Suppressor macrophage treated with lipopolysaccharide for 1 hour (primary cell): ENCODE measurements at regions not wholly inside any gene's neighbourhood (a gene's known extent, or its start where the extent isn't known, plus 50 kb on each side); places are given as distances from the start of the nearest gene placed in this dataset.
"Not testable (repeated sequence)": the region's sequence is repeated elsewhere in the genome, so short reads cannot be mapped to it uniquely, and the experiment has no call there.

Source experiments
- DNase-seq, 3 donors: peaks; one replicate each; pipeline ENCODE4 v3.0.0-alpha.2; 2020 to 2022

DNA sequence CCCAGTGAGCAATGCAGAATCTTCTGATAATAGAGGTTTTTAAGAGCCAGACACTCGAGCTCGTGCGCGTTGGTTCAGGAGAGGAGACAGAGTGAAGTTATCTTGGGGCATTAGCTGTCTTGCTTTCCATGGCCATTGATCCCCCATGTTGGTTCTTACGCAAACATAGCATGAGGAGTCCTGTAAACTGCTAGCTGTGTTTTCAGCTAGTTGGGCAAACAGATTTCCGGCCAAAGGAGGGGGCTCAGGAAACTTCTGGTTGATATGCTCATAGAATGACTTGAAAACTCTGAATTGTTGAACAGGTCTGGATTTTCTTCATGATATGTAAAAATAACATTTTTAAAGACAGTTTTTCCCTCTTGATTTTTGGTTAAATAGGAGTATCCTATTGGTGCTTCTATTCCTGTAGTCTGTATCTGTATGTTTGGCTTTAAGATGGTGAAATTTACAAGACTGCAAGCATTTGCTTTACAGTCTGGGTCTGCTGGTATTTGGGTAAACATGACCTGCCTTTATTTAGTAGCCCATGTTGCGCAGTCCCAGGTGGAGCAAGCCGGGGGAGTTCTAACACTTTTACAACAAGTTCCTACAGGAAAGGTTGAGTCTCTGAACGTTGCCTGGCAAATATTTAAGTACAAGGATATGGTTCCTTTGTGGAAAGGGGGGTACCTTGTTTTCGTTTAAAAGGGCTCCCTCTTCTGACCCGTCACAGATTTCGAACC is 218.4 kb upstream of the KCND2 start:
- DNase-seq, result no peak

DNA sequence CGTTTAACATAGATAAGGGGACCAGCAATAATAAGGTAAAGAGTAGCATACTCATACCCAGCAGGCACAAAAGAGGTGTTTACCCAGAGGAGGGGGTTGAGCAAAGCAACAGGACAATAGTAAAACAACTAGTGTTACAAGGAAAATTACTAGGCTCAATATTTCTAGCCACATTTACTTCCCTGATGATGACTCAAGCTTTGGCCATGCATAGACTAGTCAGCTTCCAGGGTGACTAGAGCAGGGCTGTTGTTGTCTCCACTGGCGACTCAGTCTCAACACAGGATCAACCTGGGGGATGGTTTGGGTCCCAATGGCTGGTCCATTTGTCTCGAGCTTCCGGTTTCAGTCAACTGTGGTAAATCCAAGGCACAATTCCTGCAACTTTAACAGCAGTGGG is 217.7 kb upstream of the KCND2 start:
- DNase-seq, result no peak

DNA sequence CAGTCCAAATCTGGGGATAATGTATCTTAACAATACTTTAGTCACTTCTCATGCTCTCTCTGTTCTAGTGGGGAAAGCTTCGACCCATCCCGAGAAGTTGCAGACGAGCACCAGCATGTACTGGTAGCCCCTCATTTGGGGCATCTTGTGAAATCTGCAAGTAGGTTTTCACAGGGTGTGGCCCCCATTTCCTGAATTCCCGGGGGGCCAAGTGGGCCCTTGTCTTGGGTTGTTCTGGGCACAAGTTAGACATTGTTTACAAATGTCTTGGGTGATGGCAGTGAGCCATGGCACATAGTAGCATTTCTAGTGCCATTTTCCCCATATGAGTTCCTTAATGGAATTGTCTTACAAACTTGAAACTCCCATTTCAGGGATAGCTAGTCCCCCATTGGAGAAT is 216.7 kb upstream of the KCND2 start:
- no peak for DNase-seq

DNA sequence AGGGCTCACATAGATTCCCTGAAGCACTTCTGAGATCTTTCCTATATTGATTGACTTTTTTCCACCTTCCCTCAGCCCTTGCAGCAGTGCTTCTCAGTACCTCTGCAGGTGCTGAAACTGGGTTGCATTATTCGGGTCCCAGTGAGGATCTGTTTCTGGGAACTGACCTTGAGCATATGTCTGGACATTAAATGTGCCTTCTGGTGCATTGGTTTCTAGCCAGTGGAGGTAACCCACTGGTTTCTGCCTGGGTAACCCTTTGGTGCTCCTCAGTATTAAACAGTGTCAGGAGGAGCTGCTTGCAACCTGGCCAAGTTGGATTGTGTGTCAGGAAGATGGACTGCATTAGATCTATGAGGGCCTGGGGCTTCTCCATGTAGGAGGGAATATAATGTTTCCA is 213.3 kb upstream of the KCND2 start:
- no peak for DNase-seq

DNA sequence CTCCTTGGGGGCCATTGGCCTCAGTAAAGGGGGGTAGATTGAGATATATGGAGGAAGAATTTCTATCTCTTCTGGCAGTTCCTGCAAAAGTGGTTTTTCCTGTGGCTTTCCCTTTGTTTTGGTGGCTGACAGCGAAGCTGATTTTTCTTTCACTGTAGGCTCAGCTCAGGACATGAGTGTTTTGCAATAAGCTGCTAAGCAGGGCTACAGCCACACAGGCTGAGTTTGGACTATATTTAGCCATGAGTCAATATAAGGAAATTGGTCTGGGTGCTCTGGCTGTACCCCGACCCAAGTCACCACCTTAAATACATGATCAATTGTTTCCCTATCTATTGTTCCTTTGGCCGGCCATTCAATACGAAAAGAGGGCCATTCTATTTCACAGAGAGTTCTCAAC is 212.7 kb upstream of the KCND2 start:
- DNase-seq, result no peak

DNA sequence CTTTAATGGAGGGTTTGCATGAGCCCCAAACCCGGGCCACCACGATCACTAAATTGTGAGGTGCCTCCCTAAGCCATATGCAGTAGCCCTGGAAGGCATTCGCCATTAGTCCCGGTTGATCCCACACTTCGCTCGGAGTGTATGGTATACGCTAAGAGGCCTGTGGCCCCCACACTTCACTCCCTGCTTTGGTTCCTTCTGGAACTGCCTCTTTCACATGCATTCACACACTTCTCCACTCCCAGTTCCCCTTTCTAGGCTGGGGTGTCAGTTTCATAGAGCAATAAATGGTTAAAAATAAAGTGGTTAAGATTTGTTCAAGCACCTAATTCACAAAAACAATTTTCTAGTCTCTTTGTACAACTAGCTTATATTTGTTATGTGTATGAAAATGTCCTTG is 212.1 kb upstream of the KCND2 start:
- DNase-seq, result no peak

DNA sequence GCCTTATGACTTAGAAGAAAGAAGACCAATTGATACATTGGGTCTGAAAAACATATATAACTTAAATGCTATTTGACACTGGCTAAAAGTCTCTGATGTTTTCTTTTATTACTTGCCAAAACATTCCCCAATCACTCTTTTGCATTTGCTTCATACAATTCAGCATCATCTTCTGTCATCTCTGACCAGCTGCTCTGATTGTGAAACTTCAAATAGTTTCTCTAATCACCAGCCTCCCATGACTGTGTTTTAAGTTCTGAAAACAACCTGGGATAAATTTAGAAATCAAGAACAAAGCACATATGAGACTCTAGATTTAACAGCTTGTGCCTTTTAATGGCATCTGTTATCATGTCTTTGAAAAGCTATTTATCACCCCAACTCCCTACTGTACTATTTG is 208.4 kb upstream of the KCND2 start:
- DNase-seq, result peak in 2 of 3 donors; percentile 3 to 19

DNA sequence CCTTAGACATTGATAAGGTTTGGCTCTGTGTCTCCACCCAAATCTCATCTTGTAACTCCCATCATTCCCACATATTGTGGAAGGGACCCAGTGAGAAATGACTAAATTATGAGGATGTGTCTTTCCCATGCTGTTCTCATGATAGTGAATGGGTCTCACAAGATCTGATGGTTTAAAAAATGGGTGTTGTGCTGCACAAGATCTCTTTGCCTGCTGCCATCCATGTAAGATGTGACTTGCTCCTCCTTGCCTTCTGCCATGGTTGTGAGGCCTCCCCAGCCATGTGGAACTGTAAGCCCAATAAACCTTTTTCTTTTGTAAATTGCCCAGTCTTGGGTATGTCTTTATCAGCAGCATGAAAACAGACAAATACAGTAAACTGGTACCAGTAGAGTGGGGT is 206.1 kb upstream of the KCND2 start:
- DNase-seq, result not testable (repeated sequence)

DNA sequence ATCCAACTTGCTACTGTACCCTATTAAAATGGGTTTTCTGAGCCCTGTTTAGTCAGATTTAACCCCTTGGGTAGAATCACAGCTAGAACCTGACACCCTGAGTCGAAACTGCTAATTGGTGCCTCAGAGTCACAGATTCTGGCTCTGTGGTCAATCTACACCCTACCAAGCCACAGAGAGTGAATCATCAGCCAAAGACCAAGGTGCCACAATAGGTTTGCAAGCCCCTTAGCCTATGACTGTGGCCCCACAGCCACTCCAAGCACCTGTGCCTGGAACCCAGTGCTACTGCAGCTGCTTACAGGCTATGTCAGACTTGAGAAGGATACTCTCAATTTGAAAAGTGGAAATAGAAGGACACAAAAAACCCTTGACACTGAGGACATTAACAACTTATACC is 202.8 kb upstream of the KCND2 start:
- DNase-seq, result no peak

DNA sequence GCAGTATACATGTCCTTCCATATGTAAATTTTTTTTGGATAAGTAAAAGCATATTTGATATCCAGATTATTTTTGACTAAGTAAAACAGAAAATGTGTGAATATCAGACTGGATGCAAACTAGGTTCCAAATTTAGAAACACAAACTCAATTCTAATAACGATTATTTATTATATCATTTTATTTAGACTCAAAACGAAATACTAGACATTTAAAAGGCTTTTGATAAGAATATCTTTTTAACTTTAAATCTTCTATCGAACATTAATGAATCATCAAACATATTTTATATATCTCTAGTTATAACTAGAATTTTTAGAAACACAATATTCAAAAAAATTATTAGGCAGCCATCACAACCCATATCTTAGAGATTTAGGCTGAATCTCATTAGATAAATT is 195.2 kb upstream of the KCND2 start:
- DNase-seq, result no peak

DNA sequence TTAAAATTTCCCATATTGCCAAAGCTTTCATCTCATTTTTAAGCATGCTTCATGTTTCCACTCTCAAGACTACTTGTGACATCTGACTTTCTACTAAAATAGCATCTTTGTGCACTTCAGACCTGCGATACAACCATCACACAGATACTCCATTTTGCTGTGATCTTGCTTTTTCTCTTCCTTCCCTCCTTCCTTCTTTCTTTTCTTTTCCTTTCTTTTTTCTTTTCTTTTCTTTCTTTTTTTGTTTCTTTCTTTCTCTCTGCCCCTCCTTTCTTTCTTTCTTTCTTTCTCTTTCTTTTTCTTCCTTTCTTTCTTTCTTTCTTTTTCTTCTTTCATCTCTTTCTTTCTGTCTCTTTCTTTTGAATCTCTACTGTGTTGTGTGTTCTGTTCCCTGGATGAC is 194.0 kb upstream of the KCND2 start:
- no peak for DNase-seq

DNA sequence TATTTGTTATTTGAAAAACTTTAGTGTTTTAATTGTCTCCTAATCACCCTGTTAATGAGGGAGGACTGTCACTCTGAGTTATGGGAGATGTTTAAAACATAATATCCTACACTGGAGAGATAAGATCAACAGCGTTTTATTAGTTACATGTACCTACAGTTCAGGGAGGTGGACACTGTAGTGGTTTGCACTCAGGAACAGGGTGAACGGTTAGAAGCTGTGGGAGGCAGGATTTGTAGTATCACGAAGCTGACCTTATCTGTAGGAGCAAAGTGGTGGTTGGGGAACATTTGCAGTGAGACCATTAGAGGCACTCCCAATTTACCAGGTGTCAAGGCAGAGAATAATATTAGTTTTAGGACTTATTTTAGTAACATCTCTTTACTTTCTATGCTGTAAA is 193.3 kb upstream of the KCND2 start:
- DNase-seq, result no peak

DNA sequence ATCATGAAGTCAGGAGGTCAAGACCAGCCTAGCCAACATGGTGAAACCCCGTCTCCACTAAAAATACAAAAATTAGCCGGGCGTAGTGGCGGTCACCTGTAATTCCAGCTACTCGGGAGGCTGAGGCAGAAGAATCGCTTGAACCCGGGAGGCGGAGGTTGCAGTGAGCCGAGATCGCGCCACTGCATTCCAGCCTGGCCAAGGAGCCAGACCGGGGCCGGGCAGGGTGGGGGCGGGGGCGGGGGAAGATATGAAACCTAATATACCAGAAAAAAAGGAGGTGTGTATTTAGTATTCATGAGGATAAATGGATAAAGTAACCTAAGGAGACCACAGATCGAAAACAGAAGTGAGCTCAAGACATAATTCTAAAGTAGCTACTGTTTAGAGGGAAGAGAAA is 186.5 kb upstream of the KCND2 start:
- not testable (repeated sequence) for DNase-seq

DNA sequence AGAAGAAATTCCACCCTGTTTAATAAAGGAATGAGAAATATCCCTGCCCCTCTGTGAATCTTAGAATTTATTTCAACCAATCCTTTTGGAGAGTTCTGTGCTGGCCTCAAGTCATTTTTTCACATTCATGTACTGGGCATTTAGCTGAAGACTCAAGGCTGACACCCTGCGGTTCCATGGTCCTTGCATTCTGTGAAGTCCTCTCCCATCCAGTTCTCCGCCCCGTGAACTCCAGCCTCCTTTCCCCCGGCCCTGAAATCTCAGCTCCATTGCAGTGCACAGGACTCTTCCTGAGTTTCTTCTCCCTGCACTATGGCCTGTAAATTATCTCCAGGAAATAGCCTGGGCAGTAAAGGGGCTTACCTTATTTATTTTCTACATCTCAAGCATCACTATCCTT is 183.0 kb upstream of the KCND2 start:
- DNase-seq, result no peak

DNA sequence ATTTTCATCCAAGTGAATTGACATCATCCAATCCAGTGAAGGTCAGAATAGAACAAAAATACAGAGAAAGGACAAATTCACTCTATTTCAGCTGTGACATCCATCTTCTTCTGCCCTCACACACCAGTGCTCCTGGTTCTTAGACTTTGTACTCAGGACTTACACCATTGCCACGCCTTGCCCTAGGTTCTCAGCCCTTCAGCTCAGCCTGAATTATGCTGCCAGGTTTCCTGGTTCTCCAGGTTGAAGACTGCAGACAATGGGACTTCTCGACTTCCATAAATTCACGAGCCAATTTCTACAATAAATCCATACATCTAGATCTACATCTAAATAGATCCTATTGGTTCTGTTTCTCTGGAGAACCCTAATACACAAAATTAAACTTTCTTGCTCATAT is 181.2 kb upstream of the KCND2 start:
- no peak for DNase-seq

DNA sequence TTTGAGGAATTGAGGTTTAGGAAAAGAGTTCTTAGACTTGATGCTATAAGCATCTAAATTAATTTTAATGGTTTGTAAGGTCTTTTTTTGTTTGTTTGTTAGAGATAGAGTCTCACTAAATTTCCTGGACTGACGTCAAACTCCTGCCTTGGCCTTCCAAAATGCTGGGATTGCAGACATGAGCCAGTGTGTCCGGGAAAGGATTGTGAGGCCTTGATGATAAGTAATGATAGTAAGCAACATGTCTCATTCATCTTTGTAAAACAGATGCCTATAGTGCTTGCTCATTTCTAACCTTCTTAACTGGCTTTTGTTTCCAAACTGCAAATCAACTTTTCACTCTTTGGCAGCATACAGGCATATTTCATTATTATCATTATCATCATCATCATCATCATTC is 176.0 kb upstream of the KCND2 start:
- no peak for DNase-seq

DNA sequence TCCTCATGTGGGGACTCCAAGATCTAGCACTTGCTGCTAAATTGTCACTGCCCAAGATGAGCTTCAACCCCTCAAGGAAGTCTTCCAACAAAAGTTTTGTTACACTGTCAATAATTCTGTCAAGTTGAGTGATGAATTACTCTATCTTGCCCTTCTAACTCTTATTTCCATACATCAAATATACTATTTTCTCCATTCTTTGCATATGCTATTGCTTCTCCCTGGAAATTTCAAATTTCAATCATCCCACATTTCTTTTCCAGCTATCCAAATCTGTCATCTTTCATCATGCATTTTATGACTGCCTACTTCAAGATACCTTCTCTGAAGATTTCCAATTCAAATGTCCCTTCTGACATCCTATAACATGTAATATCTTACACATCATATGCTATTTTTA is 175.2 kb upstream of the KCND2 start:
- DNase-seq, result no peak

DNA sequence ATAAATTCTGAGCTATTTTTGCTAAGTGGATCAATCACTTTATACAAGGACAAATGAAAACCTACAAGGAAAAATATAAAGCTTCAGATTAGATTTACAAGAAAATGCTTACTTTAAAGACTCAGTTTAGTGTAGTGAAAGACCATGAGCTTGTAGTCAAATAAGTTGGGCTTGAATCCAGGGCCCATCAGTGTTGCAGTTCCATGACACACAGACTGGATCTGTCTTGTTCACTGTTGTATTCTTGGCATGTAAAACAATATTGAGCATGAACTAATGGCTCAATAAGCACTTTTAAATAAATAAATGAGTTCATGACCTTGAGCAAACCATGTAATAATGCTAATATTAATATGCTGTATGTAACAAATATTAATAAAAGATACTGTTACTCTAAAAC is 164.6 kb upstream of the KCND2 start:
- no peak for DNase-seq

DNA sequence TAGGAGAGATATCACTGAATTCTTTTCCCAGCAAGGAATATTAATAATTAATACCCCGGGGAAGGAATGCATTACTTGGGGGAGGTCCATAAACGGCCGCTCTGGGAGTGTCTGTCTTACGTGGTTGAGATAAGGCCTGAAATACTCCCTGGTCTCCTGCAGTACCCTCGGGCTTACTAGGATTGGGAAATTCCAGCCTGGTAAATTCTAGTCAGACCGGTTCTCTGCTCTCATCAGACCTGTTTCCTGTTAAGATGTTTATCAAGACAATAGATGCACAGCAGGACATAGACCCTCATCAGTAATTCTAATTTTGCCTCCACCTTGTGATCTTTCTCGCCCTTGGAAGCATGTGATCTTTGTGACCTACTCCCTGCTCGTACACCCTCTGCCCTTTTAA is 162.8 kb upstream of the KCND2 start:
- DNase-seq, result no peak

DNA sequence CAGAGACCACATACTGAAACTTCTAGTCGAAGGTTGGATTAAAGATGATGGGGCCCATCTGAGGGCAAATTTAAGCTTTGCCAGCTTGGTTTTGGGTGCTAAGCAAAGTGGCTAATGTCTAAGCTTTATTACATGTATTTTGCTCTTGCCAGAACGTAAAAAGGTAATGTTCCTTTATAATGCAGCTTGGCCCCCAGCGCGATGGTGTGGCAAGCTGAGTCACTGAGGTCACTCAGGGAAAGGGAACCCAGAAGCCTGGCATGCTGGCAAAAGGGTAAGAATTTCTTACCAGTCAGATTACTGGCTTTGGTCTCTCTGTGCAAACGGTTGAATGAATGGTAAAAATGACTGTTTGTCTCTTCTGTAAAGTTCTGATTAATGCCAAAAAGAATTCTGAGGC is 158.3 kb upstream of the KCND2 start:
- no peak for DNase-seq

DNA sequence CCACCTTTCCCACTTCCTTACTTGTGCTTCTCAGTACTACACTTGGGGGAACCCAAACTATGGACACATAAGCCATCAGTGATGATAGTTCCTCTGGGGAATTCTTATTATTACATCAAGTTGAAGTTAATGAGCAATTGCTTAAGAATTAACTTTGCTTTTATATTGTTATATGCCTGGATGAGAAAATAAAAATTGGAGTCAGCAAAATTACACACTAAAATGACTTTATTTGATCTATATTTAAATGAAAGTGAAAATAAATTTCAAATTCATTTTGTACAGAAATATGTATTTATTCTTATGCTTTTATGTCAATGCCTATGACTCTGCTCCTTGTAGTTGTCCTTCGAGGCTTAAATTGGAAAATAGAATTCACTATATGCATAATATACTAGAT is 149.4 kb upstream of the KCND2 start:
- DNase-seq, result no peak

DNA sequence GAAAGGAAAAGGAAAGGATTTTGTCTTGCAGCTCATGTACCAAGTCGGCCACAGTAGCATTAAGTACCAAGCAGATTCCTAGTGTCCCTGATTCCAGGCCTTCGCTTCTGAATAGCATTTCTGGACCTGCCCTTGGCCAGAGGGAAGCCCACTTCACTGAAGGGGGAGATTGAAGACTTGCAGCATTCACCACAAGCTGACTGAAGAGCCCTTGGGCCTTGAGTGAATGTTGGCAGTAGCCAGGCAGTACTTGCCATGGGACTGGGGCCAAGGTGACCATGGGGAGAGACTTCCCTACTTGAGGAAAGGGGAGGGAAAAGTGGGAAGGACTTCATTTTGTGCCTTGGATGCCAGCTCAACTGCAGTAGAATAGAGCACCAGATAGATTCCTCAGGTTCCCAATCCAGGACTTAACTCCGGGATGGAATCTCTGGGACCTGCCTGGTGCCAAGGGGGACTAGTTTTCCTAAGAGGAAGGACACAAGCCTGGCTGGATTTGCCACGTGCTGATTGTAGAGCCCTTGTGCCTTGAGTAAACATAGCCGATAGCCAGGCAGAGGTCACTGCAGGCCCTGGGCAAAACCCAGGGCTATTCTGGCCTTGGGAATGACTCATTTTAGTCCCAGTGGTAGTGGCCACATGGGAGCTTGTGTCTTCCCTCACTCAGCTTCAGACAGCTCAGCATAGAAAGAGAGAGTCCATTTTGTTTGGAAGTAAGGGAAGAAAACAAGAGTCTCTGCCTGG is 141.7 kb upstream of the KCND2 start:
- no peak for DNase-seq

DNA sequence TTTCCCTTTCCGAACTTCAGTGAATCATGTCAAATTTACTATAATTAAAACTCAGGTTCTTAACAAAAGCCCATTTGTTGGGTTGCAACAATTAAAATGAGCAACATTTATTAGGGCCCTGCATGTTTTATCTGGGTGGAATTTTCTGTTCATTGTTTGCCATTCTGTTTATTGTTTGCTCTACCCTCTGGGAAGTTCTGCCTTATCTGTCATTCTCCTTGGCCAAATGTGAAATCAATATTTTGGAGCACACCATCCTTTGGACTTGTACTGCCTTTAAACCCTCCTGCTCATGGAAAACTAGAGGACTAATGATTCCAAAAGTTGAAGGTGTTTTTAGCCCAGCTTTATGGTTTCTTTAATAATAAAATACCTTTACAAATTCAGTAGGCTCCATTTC is 134.5 kb upstream of the KCND2 start:
- no peak for DNase-seq

DNA sequence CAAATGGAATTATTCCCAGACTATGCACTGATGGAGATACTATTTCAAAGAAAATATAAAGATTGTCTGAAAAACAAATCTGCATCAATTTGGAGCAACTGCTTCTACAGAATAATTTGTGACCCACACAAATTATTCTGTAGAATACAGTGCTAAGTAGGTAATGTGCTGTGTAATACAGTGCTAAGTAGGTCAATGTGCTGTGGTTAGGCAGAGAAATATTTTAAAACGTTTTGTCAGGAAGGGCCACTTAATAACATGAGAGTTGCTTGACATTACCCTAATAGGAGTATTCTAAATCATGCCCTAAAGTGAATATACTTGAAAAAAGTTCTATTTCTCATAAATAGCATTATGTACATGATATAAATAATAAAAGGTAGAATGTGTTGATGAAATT is 116.5 kb upstream of the KCND2 start:
- no peak for DNase-seq

DNA sequence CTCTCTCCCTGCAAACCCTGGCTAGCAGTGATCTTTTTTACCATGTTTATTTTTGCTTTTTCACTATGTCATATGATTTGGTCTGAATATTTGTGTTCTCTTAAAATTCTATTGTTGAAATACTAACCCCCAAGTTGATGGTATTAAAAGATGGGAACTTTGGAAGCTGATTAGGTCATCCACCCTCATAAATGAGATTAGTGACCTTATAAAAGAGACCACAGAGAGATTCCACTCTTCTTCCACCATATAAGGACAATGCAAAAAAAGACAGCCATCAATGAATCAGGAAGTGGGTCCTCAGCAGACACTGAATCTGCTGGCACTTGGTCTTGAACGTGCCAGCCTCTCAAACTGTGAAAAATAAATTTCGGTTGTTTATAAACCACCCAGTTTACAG is 112.8 kb upstream of the KCND2 start:
- no peak for DNase-seq
